ENCODE measurements at regions not wholly inside any gene's neighbourhood (a gene's known extent, or its start where the extent isn't known, plus 50 kb on each side); places are given as distances from the start of the nearest gene placed in this dataset.
"Not testable (repeated sequence)": the region's sequence is repeated elsewhere in the genome, so short reads cannot be mapped to it uniquely, and the experiment has no call there.

DNA sequence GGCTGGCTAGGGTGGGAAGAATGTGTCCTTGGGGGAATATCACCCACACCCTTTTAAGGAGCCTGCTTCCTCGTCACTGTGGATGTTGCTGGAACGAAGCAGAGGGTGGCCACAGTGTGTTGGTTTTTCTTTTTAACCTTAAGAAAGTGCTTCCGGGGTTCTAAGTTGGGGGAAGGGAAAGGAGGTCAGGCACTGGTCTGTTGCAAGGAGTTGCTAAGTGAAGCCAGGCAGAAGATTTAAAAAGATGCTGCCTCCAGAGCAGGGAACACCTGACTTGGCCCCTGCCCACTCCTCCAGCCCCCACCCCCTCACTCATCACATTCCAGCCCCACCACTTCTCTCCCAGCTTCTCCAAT, 213.1 kb downstream of the EMX2 start:
- FAIRE-seq: no peak

DNA sequence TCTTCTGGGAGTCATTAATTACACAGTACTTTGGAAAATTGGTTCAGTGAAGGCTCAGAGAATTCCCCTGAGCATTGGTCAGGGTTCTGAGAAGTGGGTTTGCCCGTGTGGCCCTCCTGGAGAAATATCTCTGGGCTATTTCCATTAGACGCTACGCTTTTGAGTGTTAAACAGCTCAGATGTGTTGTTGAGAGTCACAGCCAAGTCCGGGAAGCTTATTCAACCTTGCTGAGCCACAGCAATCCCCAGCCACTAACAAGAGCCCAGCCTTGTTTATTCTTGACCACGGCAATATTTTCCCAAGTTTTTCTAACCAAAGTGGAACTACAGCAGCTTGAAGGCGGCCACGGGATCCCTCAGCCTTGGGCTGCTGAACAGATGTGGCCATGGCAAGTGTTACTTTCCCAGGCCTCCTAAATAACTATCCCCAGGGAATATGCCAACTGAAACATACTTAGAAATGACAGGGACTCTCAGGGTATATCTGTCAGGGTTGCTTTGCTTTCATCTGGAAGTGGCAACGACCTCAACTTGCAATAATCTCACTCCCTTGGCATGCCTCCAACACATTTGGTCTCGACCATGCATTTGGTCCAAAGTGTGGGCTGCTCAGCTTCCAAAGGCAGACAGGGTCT, 214.7 kb downstream of the EMX2 start:
- FAIRE-seq: no peak

DNA sequence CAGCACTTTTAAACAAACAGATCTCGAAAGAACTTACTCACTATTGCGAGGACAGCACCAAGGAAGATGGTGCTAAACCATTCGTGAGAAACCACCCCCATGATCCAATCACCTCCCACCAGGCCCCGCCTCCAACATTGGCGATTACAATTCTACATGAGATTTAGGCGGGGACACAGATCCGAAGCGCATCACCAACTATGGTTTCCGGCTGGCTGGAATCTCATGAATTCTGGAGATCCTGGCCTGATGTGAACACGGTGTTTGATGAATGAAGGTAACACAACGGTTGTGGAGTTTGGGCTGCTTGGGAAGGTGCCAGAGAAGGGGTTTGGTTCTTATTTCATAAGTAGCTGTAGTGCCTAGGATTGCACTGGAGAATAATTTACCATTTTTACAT, 216.7 kb downstream of the EMX2 start:
- FAIRE-seq: no peak

DNA sequence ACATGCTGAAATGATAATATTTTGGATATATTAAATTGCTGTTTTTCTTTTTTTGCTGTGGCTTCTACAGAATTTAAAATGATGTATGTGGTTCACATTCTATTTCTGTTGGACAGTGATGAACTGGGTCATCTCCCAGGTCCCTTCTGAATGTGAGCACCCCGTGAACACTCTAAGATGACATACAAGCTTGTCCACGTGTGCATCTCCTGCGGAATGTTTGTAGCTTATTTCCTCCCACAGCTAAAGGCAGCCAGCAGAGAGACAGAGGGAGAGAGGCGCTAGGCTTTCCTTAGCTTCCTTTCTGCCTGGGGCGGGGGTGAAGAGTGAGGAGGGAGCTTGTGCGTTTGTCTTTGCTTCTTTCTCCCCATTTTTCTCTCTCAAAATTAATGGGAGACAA, 219.1 kb downstream of the EMX2 start:
- FAIRE-seq: no peak

DNA sequence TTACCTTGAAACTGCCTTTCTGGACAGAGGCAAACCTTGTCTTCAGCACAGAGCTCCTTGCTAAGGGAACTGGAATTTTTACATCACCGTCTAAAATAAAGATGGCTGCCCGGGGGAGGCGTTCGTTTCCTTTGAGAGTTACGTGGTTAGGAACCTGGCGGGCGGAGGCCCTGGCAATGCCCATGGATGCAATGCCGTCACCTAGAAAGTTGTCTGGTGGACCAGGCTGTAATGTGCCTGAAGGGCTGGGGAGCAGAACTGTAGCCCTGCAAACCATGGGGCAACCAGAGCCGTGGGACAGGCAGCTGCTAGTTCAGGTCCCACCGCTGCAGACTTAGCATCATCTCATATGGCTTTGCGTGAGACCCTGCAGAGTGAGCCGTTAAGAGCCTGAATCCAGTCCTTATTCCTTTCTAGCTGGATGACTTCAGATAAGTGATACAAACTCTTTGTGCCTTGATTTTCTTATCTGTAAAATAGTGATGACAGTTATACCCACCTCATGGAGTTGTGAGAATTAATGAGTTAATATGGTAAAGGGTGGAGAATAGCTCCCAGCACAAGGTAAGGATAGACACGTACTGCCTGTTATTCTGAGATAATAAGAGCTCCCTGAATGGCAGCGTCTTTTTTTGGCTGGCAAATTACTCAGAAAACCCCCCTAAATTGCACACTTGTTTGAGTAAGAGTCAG, 219.7 kb downstream of the EMX2 start:
- no peak for FAIRE-seq

DNA sequence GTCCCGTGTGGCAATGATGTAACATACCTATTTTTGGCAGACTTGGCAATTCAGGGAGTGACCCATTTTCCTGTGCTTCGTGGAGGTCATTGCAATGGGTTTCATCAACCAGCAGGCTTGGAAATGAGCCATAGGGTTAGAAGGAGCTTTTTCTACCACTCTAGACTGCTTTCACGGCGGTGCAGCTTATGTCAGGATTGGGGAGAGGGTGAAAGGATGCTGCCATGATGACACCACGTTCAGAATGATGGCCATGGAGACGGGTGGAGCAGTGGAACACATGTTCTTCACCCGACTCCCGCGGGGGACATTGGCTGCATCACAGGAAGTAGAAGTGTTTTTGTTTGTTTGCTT, 220.2 kb downstream of the EMX2 start:
- no peak for FAIRE-seq

DNA sequence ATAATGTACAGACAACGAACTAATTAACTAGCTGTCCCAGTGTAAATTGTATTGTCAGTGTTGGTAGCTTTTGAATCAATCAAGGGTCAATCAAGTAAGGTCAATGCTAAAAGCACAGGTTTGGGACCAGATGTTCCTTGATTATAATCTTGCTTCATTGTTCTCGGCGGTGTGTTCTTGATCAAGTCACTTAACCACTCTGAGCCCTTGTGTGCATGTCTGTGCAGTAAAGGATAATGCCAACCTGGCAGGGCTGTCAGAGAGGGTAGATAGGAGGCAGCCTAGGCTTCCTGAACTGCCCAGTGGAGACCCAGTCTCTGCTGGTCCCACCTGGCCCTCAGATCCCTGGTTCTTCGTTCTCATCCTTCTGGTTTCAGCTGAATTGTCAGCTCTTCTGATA, 221.0 kb downstream of the EMX2 start:
- no peak for FAIRE-seq

DNA sequence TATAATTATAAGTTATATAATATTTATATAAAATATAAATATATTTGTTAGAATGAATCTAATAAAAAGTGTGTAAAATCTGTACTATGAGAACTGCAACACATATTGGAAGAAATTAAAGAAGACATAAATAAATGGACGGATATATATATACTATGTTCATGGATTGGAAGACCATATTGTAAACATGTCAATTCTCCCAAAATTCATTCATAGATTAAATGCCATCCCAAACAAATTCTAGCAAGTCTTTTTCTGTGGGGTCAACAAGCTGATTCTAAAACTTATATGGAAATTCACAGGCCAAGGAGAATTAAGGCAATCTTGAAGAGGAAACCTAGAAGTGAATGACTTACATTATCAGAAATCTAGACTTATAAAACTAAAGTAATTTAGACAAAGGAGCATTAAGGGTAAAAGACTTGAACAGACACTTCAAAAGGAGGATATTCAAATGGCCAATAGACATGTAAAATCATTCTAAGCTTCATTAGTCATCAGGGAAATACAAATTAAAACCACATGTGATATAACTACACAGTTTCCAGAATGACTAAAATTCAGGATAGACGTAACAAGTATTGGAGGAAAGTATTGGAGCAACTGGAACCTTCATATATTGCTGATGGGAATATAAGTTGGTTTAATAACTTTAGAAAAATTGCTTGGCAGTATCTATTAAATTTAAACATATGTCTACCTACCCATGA, 225.9 kb downstream of the EMX2 start:
- no peak for FAIRE-seq

DNA sequence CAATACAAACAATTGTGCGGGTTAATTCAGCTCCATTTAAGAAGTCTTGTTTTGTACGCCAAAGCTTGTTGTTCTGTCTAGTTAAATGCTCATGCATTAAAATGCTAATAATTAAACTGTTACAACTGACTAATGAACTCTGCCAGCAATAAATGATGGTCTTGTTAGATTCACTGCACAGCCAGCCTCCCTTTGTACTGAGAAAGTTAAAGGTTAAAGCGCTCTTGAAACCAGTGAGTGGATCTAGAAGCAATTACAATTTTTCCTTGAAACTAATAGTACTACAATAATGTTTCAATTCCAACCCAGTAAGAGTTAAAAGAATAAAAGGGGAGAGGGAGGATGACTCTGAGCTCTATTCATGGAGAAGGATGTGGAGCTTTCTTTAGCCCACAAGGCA, 233.0 kb downstream of the EMX2 start:
- no peak for FAIRE-seq

DNA sequence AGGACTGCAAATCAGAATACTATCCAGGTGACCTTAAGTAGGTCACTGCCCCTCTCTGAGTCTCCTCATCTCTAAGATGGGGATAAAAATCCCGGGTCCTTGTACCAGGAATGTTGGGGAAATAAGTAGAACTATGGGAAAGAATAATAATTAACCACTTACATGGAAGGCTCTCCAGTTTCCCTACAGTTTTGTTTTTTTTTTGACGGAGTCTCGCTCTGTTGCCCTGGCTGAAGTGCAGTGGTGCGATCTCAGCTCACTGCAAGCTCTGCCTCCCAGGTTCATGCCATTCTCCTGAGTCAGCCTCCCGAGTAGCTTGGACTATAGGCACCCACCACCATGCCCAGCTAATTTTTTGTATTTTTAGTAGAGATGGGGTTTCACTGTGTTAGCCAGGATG, 234.7 kb downstream of the EMX2 start:
- not testable (repeated sequence) for FAIRE-seq

DNA sequence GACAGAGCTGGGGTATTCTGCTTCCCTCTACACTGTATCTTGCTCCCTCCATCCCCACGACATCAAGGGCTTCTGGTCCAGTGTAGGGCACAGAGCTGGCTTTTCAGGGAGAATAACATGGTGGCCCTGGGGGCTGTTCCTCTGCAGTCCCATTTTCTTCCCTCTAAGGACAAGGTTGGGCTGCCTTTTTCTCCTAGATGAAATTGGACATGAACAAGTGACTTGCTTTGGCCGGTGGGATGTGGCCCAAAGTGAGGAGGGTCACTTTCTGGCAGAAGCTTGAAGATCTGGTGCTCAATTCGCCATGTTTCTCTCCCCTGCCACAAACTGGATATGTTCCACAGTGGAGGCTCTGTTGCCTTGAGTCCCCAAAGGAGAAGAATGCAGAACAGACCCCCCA, 235.7 kb downstream of the EMX2 start:
- no peak for FAIRE-seq

DNA sequence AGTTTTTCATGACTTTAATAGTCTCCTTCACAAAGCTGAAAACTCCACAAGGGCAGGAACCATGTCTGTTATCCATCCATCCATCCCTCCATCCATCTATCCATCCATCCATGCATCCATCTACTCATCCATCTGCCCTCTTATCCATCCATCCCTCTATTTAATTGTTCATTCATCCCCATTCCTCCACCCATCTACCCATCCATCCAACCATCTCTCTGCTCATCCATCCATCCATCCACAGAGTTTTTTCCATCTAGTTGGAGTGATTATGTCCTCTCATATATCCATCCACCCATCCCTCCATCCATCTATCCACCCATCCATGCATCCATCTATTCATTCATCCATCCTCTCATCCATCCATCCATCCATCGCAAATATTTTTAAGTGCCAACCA, 237.9 kb downstream of the EMX2 start:
- no peak for FAIRE-seq

DNA sequence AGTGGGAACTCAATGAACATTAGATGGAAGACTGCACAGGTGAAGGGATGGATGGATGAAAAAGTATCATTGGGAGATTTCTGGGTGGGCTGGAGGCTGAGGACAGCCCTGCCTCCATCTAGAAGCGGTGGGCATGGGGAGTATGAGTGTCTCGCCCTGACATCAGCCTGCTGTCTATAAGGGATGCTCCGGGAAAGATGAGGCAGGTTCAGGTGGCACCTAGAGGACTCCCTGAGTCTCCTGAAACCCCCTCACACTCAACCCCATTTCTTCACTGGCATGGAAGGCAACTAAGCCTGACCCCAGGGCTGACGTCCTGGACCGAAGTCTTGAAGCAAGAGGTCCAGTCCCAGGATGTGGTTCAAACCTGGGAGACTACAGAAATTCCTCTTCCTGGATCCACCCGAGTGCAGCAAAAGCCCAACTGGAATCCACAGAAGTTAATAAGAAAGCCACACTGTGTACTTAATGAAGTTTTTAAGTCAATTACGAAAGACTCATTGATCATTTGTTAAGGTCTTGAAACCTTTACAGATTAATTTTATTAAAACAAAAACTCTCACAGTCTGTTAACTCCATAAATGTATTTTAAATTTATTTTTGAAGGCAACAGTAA, 238.8 kb downstream of the EMX2 start:
- FAIRE-seq: no peak

DNA sequence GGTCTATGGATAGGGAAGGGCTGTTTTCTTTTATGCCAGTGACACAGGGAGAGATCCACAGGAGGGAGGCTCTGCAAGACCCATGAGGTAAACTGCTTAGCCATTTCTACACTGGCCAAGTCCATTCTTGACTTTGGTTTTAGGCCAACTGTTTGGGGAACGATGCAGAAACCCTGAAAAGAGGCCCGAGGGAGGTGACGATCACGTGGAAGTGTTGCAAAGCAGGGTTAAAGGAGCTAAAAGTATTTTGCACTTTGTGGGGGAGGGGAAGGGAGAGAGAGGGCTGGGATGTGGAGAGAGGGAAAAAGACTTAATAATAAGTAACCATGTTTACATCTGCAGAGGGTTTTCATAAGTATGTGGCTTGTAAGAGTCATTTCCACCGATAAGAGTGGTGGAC, 239.7 kb downstream of the EMX2 start:
- no peak for FAIRE-seq

DNA sequence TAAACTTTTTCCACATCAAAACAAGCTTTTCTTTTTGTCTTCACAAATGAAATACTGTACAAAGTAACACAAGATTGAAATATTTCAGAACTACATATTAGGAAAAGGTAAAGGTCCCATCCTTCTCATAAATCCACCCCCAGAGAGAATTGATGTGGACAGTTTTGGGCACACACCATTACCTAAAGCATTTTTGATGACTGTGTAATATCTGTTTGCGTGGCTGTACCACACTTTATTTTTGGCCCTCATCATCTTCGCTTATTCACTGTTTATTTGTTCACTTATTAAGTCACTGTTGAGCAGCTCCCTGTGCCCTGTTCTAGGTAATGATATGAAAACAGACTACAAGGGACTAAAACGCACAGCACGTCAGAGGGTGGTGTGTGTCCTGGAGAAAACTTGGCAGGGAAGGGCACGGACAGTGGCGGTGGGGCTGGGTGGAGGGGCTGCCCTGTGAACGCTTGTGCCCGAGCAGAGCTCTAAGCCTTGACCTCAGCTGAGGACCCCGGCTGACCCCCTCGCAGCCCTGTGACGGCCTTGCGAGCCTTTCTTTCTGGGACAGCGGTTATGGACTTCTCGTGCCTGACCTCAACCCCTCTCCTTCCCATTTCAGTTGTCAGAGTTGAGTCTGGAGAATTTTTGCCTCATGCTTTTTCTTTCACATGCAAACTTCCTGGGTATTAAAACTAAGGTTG, 241.3 kb downstream of the EMX2 start:
- FAIRE-seq: no peak

DNA sequence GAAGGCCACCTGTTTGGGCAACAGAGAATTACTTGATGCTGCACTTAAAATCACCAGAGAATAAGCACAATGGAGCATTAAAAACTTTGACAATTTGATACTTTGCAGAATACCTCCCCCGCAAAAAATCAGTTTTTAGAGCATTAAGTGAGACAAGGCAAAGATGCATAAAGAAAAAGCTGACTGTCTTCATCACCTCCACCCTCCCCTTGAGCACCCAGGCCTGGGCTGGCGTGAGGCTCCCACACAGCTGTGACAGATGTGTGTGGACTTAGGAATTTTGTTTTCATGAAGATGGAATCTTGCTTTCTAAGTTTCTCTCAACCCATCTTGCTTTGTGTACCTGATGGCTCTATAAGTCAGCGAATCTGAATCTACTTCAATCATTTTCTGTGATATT, 242.2 kb downstream of the EMX2 start:
- no peak for FAIRE-seq

DNA sequence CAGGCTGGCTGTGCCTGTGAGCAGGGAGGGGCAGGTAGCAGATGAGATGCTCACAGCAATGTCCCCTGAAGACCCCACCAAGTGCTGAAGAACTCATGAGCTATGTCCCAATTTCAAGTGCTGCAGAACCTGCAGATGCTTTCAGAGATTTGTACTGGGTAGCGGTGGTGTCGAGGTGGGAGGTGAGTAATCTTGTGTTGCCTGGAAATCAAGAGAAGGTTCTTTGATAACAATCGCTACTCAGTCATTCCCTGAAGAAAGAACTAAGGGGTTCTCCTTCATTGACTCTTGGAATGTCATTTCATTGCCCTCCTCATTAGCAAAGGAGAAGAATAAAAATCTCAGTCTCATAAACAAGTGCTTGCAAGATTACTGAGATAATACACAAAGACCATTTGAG, 246.4 kb downstream of the EMX2 start:
- FAIRE-seq: no peak

DNA sequence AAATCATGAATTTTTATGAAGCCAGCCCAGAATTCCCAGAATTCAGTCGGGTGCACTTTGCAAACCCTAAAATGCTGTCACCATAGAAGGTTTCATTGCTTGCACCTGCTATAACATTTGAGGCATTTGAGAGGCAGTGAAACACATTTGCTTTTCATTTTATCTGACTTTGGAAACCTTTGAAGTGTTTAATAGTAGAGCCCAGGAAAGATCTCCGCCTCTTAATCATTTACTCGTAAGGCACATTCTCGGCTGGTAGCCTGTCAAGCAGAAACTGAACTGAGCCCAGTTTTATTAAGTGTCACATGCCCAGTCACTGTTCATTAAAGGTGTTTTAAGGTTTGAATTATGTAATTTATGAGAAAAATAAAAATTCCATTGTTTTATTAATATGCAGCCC, 247.6 kb downstream of the EMX2 start:
- FAIRE-seq: no peak

DNA sequence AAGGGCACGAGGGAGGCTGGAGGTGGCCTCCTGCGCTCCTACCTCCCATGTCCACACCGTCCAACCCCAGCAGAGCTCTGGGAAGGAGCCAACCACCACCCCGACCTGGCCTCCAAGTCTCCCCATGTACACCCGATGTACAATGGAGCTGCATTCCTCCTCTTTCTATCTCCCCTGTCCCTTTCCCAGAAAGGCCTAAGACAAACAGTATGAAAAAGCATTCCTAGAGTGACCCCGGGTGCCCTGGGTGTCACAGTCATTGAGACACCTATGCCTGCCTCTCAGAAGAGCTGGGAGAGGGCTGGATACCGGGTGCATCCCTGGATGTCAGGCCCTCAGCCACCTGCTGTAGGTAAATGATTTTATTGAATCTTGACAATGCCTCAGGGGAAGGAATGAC, 248.1 kb downstream of the EMX2 start:
- FAIRE-seq: no peak

DNA sequence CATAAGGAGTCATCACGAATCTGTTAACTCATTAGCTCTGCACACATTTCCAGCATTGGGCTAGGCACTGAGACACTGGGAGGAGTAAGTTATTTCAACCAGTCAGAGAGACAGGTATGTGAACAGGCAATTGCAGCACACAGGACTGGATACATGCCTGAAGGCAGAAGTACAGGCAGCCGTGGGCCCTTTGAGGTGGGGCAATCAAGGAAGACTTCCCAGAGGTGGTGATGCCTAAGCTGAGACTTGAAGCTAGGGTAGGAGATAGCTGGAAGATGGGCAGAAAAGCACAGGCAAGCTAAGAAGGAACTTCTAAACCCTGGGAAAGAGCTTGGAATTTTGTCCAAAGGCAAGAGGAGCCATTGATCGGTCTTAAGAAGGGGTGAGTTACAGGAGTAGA, 249.7 kb downstream of the EMX2 start:
- FAIRE-seq: no peak

DNA sequence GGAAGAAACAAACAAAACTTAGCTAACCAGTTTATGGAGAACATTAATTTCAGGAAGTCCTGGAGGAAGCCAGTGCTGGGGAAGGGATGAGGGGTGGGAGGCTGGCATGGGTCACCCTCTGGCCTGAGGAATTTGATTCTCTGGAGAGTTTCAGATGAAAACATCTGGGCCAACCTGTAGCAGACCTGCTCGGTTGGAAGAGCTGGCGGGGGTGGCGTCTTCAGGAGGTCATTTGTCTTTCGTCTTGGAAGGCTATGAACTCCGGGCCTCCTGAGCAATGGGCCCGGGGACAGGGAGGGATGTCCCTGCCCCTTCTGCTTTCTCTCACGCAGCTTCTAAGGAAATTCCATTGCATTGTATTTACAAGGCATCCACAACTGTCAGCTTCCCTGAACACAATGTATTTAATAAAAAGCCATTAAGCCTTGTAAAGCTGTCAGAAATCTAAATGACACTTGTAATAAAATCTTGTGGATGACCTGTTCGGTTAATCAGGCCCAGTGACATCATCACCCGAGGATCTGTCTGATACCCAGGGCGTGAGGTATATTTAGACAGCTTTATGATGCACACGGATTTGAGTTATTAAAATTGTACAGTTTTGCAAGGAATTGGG, 250.5 kb downstream of the RAB11FIP2 start:
- no peak for FAIRE-seq

DNA sequence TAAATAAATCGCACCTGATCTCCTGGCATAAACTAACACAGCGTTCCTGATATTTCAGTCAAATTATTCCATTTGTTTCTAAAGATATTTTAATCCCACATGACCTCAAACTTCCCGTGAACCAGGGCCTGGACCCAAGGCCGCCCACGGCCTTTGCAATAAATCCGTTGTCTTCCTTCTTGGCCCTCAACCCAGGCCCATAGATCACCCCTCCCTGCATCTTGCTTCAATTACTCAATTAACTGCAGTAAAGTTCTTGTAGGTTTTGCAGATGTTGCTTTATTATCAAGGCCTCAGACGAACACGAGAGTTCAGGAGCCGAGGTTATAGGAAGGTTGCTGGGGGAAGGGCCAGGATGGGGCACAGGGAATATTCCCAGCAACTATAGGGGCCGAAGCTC, 249.4 kb downstream of the RAB11FIP2 start:
- FAIRE-seq: no peak

DNA sequence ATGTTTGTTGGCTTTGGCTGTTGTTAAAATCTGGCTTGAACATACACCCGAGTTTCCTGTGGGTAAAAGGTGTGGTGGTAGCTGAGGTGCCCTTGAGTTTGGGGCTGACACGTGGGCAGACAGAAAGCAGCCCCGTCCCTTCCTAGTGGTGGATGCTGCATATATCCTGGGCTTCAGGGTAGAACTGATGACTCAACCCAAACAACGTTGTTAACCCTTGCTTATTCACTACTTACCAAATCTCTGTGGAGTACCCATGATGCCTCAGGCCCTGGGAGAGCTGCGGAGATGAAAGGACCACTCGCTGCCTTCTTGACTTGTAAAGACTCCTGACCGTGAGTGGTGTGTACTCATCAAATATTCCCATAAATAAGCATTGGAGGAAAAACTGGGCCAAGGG, 245.1 kb downstream of the RAB11FIP2 start:
- no peak for FAIRE-seq
